ENCODE measurements at regions not wholly inside any gene's neighbourhood (a gene's known extent, or its start where the extent isn't known, plus 50 kb on each side); places are given as distances from the start of the nearest gene placed in this dataset.

GRCh38 chr12:112575559-112576067 is 156.9 kb downstream of the PTPN11 start:
- ChIA-PET POLR2A (no interaction called here), CTCF (no interaction called here)
- TF ChIP-seq, protein P1, sequence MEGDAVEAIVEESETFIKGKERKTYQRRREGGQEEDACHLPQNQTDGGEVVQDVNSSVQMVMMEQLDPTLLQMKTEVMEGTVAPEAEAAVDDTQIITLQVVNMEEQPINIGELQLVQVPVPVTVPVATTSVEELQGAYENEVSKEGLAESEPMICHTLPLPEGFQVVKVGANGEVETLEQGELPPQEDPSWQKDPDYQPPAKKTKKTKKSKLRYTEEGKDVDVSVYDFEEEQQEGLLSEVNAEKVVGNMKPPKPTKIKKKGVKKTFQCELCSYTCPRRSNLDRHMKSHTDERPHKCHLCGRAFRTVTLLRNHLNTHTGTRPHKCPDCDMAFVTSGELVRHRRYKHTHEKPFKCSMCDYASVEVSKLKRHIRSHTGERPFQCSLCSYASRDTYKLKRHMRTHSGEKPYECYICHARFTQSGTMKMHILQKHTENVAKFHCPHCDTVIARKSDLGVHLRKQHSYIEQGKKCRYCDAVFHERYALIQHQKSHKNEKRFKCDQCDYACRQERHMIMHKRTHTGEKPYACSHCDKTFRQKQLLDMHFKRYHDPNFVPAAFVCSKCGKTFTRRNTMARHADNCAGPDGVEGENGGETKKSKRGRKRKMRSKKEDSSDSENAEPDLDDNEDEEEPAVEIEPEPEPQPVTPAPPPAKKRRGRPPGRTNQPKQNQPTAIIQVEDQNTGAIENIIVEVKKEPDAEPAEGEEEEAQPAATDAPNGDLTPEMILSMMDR (IDR thresholded peaks at IDR 0.05; ENCODE audit: control extremely low read depth, extremely low read depth, low read depth, missing control alignments) = no peak
- no peak for DNase-seq (ENCODE audit: extremely low spot score)

- ChIA-PET POLR2A (no interaction called here), CTCF (no interaction called here)
- TF ChIP-seq, protein P1 (IDR thresholded peaks at IDR 0.05; ENCODE audit: control extremely low read depth, extremely low read depth, low read depth, missing control alignments) = no peak
- peak; percentile 31 for DNase-seq (ENCODE audit: extremely low spot score)
Observed at GRCh38 chr12:112577473-112578329, 159.0 kb downstream of the PTPN11 start.

- ChIA-PET CTCF (no interaction called here), POLR2A (no interaction called here)
- TF ChIP-seq, protein P1 (IDR thresholded peaks at IDR 0.05; ENCODE audit: control extremely low read depth, extremely low read depth, low read depth, missing control alignments) = no peak
- DNase-seq (ENCODE audit: extremely low spot score) = no peak
Observed at GRCh38 chr12:112584266-112584722, 165.5 kb downstream of the PTPN11 start.

- TF ChIP-seq, protein P1 (IDR thresholded peaks at IDR 0.05; ENCODE audit: control extremely low read depth, extremely low read depth, low read depth, missing control alignments) = no peak
- no peak for DNase-seq (ENCODE audit: extremely low spot score)
- ChIA-PET POLR2A (no interaction called here), CTCF (no interaction called here)
Observed at GRCh38 chr12:112586148-112586783, 167.5 kb downstream of the PTPN11 start.

GRCh38 chr12:112589275-112589674 is 170.5 kb downstream of the PTPN11 start:
- DNase-seq (ENCODE audit: extremely low spot score) = no peak
- ChIA-PET POLR2A (no interaction called here), CTCF (no interaction called here)
- TF ChIP-seq, protein P1 (IDR thresholded peaks at IDR 0.05; ENCODE audit: control extremely low read depth, extremely low read depth, low read depth, missing control alignments) = no peak

GRCh38 chr12:112590281-112590680 is 171.5 kb downstream of the PTPN11 start:
- no peak for DNase-seq (ENCODE audit: extremely low spot score)
- ChIA-PET POLR2A (no interaction called here), CTCF (no interaction called here)
- TF ChIP-seq, protein P1 (IDR thresholded peaks at IDR 0.05; ENCODE audit: control extremely low read depth, extremely low read depth, low read depth, missing control alignments) = no peak

Data from GM10248 (cell line).